AG04449 (cell line): ENCODE measurements at regions not wholly inside any gene's neighbourhood (a gene's known extent, or its start where the extent isn't known, plus 50 kb on each side); places are given as distances from the start of the nearest gene placed in this dataset.

Experiments
- CTCF ChIA-PET: fragments of 350-600 bp; formaldehyde crosslinking; extraction: SDS; loops from one replicate; lab custom pipeline; 2021; ENCODE audit warnings: antibody characterized with exemption; lab: Yijun Ruan, JAX
- POLR2A ChIA-PET: fragments of 400-600, 350-600 bp; formaldehyde crosslinking; extraction: SDS; loops from one replicate; lab custom pipeline; 2020; ENCODE audit warnings: antibody characterized with exemption, inconsistent platforms; lab: Yijun Ruan, JAX
- DNase-seq: peaks from one replicate; pipeline ENCODE4 v3.0.0-alpha.2; 2010; ENCODE audit warnings: low read depth, low spot score
- H3K4me3 ChIP-seq: 2 replicates; pipeline ENCODE4 v1.5.1; 2011; ENCODE audit warnings: low read depth, mild to moderate bottlenecking, control low read depth, low read length
- CTCF ChIP-seq: IDR thresholded peaks from one replicate; pipeline ENCODE4 v1.5.1; 2011; ENCODE audit warnings: mild to moderate bottlenecking, moderate library complexity, low read length, control low read depth, inconsistent platforms; ENCODE audit not compliant: insufficient read depth; ENCODE audit errors: missing control alignments

- DNase-seq = no peak
- ChIA-PET CTCF (no interaction called here), POLR2A (no interaction called here)
- TF ChIP-seq CTCF = no peak
- no peak overlapping the region for H3K4me3 ChIP-seq
Measured at GRCh38 chr11:37632748-37633147, 1034.7 kb upstream of the RAG2 start.

DNA sequence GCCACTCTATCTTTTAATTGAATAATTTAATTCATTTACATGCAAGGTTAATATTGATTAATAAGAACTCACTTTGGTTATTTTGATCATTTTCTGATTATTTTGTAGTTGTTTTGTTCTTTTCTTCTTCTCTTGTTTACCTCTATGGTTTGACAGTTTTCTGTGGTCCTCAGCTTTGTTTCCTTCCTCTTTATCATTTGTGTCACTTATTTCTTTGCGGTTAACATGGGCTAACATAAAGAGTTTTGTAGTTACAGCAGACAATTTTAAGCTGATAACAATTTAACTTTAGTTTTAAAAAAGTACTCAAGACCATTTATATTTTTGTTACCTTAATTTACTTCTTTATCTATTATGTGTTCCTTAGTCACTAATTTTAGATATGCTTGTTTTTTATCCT, 1032.8 kb upstream of the RAG2 start:
- TF ChIP-seq CTCF = no peak

GRCh38 chr11:37623778-37624177, 1025.7 kb upstream of the RAG2 start:
- no peak for DNase-seq
- H3K4me3 ChIP-seq = no peak overlapping the region
- ChIA-PET POLR2A (no interaction called here), CTCF (no interaction called here)
- TF ChIP-seq CTCF = no peak

More for the DNA sequence above, 1032.8 kb upstream of the RAG2 start:
- POLR2A ChIA-PET = no interaction called here
- CTCF ChIA-PET = no interaction called here
- DNase-seq = no peak
- H3K4me3 ChIP-seq = no peak overlapping the region

DNA sequence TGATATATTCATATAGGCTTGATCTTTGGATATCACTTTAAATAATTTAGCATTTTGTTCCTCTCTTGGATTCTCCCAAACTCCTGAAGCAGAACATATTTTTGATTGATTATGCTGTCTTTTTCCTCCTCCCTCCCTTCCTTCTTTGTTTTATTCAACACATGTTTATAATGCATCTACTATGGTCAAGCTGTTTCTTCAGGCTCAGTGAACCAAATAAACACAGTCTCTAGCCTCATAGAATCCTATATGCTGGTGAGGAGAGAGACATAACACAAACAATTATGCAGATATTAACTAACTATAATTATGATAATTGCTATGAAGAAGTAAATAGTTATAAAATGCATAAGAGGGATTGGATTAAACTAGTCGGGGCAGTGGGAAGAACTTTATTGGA, 1023.6 kb upstream of the RAG2 start:
- CTCF ChIA-PET = no interaction called here

DNA sequence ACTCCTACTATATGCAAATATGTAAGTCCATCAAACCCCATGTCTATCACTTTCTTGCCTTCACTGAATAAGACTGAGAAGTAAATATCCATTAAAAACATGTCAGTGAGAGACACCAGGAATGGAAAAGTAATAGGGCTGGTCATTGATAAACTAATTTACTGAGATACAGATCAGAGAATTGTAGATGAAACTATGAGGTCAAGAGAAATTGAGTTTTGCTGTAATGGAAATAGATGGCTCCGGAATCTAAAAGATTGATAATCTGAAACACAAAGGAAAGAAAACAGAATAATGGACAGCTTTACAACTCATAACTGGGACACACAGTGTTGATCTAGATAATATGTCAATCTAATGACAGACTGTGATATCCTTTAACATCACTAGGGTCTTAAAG, 1018.3 kb upstream of the RAG2 start:
- no peak overlapping the region for H3K4me3 ChIP-seq
- no peak for TF ChIP-seq CTCF
- POLR2A ChIA-PET = no interaction called here
- no peak for DNase-seq
- CTCF ChIA-PET = no interaction called here

More for the DNA sequence above, 1023.6 kb upstream of the RAG2 start:
- no peak for TF ChIP-seq CTCF
- DNase-seq = no peak
- POLR2A ChIA-PET = no interaction called here
- H3K4me3 ChIP-seq = no peak overlapping the region

DNA sequence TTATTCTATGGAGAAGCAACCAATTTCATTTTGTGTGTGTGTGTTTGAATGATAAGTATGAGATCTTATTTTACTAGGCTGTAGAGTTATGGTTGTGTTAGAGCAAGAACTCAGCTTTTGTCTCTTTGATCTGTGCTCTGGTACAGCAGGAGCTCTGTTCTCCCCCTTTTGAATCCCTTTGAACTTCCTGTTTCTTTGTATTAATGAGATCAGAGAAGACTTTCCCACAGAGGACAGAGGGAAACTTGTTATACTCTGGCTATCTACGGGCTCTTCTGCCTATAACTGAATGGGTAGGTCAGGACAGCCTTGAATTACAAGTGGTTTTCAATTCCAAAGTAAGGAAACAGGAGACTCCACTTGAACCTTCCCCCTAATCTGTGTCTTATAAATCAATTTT, 1015.0 kb upstream of the RAG2 start:
- no peak for TF ChIP-seq CTCF
- no peak for DNase-seq
- CTCF ChIA-PET = no interaction called here
- POLR2A ChIA-PET = no interaction called here
- no peak overlapping the region for H3K4me3 ChIP-seq
